ENCODE measurements at regions not wholly inside any gene's neighbourhood (a gene's known extent, or its start where the extent isn't known, plus 50 kb on each side); places are given as distances from the start of the nearest gene placed in this dataset.

DNA sequence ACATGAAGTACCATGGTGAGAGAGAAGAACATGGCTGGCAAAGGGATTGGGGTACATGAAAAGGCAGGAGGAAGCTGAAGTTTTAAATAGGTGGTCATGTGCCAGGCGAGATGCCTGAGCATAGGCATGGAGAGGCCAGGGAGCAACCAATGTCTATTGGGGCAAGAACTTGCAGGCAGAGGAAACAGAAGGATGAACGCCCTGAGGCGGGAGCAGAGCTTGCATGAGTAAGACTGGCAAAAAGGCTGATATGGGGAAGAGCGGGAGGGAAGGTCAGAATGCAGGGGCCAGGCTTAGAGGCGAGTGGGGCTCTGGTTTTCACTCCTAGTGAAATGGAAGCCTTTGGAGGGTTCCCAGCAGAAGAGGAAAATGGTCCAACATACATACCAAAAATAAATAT is 52.5 kb upstream of the VSTM5 start:
- H3K36me3 ChIP-seq (ENCODE audit: control insufficient read depth, insufficient read depth, low read length), result no peaks in the 10 kb centered on the region
- H3K4me3 ChIP-seq (replicated peaks; ENCODE audit: low read depth, low read length), result no peak overlapping the region
- TF ChIP-seq, protein P1, sequence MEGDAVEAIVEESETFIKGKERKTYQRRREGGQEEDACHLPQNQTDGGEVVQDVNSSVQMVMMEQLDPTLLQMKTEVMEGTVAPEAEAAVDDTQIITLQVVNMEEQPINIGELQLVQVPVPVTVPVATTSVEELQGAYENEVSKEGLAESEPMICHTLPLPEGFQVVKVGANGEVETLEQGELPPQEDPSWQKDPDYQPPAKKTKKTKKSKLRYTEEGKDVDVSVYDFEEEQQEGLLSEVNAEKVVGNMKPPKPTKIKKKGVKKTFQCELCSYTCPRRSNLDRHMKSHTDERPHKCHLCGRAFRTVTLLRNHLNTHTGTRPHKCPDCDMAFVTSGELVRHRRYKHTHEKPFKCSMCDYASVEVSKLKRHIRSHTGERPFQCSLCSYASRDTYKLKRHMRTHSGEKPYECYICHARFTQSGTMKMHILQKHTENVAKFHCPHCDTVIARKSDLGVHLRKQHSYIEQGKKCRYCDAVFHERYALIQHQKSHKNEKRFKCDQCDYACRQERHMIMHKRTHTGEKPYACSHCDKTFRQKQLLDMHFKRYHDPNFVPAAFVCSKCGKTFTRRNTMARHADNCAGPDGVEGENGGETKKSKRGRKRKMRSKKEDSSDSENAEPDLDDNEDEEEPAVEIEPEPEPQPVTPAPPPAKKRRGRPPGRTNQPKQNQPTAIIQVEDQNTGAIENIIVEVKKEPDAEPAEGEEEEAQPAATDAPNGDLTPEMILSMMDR (IDR thresholded peaks at IDR 0.05; ENCODE audit: insufficient read depth, low read length, poor library complexity, severe bottlenecking), result no peak
- no peak for DNase-seq (ENCODE audit: extremely low read depth, insufficient read length)
- H3K27me3 ChIP-seq (replicated peaks; ENCODE audit: control insufficient read depth, insufficient read depth, low read length), result no peaks in the 10 kb centered on the region; the same call in 1 of the 2 replicates

- Histone ChIP-seq H3K27me3 (replicated peaks; ENCODE audit: control insufficient read depth, insufficient read depth, low read length) (no peaks in the 10 kb centered on the region; the same call in 1 of the 2 replicates), H3K4me3 (replicated peaks; ENCODE audit: low read depth, low read length) (no peak overlapping the region), H3K36me3 (ENCODE audit: control insufficient read depth, insufficient read depth, low read length) (no peaks in the 10 kb centered on the region)
- TF ChIP-seq, protein P1 (IDR thresholded peaks at IDR 0.05; ENCODE audit: insufficient read depth, low read length, poor library complexity, severe bottlenecking), result no peak
- DNase-seq (ENCODE audit: extremely low read depth, insufficient read length), result no peak
These were observed 53.6 kb upstream of the VSTM5 start for GRCh38 chr11:93903989-93904388.

- no peak for DNase-seq (ENCODE audit: extremely low read depth, insufficient read length)
- H3K4me3 ChIP-seq (replicated peaks; ENCODE audit: low read depth, low read length), result no peak overlapping the region
- no peaks in the 10 kb centered on the region for H3K36me3 ChIP-seq (ENCODE audit: control insufficient read depth, insufficient read depth, low read length)
- no peaks in the 10 kb centered on the region; the same call in 1 of the 2 replicates for H3K27me3 ChIP-seq (replicated peaks; ENCODE audit: control insufficient read depth, insufficient read depth, low read length)
- TF ChIP-seq, protein P1 (IDR thresholded peaks at IDR 0.05; ENCODE audit: insufficient read depth, low read length, poor library complexity, severe bottlenecking), result no peak
These were observed 54.3 kb upstream of the VSTM5 start for GRCh38 chr11:93904716-93905115.

GRCh38 chr11:93905384-93905783 is 55.0 kb upstream of the VSTM5 start:
- H3K27me3 ChIP-seq (replicated peaks; ENCODE audit: control insufficient read depth, insufficient read depth, low read length), result no peaks in the 10 kb centered on the region; the same call in 1 of the 2 replicates
- TF ChIP-seq, protein P1 (IDR thresholded peaks at IDR 0.05; ENCODE audit: insufficient read depth, low read length, poor library complexity, severe bottlenecking), result no peak
- no peak overlapping the region for H3K4me3 ChIP-seq (replicated peaks; ENCODE audit: low read depth, low read length)
- H3K36me3 ChIP-seq (ENCODE audit: control insufficient read depth, insufficient read depth, low read length), result no peaks in the 10 kb centered on the region
- DNase-seq (ENCODE audit: extremely low read depth, insufficient read length), result no peak

DNA sequence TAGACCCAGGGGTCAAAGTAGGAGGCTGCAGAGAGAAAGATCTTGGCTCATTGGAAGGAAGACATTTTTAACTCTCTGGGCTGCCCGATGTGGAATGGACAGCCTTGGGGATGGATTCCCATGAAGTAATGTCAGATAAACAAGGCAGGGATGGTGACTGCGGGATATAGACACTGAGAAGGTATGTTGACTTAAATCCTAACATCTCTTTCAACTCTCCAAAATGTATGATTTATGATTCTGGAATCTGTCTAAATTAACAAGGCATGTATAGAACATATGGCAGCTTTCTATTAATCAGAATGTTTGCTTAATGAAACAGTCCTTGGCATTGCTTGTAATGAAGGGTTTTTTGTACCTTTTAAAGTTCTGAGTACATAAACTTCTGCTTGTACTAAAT is 56.1 kb upstream of the VSTM5 start:
- TF ChIP-seq, protein P1 (IDR thresholded peaks at IDR 0.05; ENCODE audit: insufficient read depth, low read length, poor library complexity, severe bottlenecking), result no peak
- no peaks in the 10 kb centered on the region; the same call in 1 of the 2 replicates for H3K27me3 ChIP-seq (replicated peaks; ENCODE audit: control insufficient read depth, insufficient read depth, low read length)
- H3K4me3 ChIP-seq (replicated peaks; ENCODE audit: low read depth, low read length), result no peak overlapping the region
- H3K36me3 ChIP-seq (ENCODE audit: control insufficient read depth, insufficient read depth, low read length), result no peaks in the 10 kb centered on the region
- no peak for DNase-seq (ENCODE audit: extremely low read depth, insufficient read length)

DNA sequence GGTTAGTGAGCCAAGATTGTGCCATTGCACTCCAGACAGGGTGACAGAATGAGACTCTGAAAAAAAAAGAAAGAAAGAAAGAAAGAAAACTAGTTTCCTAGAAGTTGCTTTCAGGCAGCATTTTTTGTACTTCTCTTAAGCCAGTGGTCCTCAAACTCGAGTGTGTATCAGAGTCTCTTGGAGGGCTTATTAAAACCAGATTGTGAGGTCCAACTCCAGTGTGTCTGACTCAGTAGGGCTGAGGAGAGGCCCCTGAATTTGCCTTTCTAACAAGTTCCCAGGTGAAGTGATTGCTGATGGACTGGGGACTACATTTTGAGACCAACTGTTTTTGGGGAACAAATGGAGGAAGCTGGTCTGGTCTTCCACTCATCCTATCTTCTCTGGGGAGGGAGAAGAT is 57.5 kb upstream of the VSTM5 start:
- no peak for DNase-seq (ENCODE audit: extremely low read depth, insufficient read length)
- no peaks in the 10 kb centered on the region; the same call in 1 of the 2 replicates for H3K27me3 ChIP-seq (replicated peaks; ENCODE audit: control insufficient read depth, insufficient read depth, low read length)
- no peak overlapping the region for H3K4me3 ChIP-seq (replicated peaks; ENCODE audit: low read depth, low read length)
- TF ChIP-seq, protein P1 (IDR thresholded peaks at IDR 0.05; ENCODE audit: insufficient read depth, low read length, poor library complexity, severe bottlenecking), result no peak
- no peaks in the 10 kb centered on the region for H3K36me3 ChIP-seq (ENCODE audit: control insufficient read depth, insufficient read depth, low read length)

Measured in GM06990 (cell line).